ENCODE measurements at regions not wholly inside any gene's neighbourhood (a gene's known extent, or its start where the extent isn't known, plus 50 kb on each side); places are given as distances from the start of the nearest gene placed in this dataset.
"Not testable (repeated sequence)": the region's sequence is repeated elsewhere in the genome, so short reads cannot be mapped to it uniquely, and the experiment has no call there.

DNA sequence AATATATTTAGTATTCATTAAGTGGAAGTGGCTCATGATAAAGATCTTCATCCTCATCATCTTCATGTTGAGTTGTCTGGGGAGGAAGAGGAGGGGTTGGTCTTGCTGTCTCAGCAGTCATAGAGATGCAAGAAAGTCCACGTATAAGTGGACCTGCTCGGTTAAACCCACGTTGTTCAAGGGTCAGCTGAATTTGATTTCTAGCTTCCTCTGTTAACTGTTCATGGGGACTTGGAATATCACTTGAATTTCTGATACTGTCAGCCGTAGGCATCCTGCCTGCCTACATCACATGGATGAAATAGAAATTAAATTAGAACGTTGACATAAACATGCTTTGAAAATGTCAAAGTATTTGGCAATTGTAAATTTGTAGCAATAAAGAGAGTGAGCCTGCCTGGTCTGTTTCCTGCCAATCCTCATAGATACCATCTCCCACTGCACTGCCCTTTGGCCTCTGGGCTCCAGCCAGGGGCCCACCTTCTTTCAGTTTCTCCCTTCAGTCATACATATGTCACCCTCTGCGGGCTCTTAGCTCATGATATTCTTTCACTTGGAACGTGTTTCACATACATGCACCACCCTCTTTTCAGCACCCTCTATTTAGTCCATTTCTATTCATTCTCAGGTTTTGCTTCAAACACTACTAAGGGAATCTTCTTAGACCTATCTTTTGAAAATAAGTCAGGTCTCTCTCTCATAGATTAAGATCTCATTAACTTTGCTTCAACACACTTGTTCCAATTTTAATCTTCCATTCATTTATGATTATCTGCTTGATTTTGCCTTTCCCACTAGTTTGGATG lies 376.3 kb downstream of the IPMK start:
- Histone ChIP-seq H3K4me2 (no peak overlapping the region), H3K27me3 (ENCODE audit: insufficient read depth, low read depth) (no peaks in the 10 kb centered on the region)
- TF ChIP-seq, protein P1, sequence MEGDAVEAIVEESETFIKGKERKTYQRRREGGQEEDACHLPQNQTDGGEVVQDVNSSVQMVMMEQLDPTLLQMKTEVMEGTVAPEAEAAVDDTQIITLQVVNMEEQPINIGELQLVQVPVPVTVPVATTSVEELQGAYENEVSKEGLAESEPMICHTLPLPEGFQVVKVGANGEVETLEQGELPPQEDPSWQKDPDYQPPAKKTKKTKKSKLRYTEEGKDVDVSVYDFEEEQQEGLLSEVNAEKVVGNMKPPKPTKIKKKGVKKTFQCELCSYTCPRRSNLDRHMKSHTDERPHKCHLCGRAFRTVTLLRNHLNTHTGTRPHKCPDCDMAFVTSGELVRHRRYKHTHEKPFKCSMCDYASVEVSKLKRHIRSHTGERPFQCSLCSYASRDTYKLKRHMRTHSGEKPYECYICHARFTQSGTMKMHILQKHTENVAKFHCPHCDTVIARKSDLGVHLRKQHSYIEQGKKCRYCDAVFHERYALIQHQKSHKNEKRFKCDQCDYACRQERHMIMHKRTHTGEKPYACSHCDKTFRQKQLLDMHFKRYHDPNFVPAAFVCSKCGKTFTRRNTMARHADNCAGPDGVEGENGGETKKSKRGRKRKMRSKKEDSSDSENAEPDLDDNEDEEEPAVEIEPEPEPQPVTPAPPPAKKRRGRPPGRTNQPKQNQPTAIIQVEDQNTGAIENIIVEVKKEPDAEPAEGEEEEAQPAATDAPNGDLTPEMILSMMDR (conservative IDR thresholded peaks at IDR 0.05; ENCODE audit: low read depth, low read length), result no peak

DNA sequence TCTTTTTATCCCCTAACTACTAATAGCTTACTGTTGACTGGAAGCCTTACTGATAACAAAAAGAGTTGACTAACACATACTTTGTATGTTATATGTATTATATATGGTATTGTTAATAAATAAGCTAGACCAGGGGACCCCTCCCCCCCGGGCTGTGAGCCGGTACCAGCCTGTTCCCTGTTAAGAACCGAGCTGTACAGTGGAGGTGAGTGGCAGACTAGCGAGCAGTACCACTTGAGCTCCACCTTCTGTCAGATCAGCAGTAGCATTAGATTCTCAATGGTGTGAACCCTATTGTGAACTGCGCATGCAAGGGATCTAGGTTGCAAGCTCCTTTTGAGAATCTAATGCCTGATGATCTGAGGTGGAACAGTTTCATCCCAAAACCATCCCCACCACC lies 377.0 kb downstream of the IPMK start:
- no peaks in the 10 kb centered on the region for H3K27me3 ChIP-seq (ENCODE audit: insufficient read depth, low read depth)
- TF ChIP-seq, protein P1 (conservative IDR thresholded peaks at IDR 0.05; ENCODE audit: low read depth, low read length), result no peak
- no peaks in the 10 kb centered on the region for H4K20me1 ChIP-seq (ENCODE audit: insufficient read depth)
- H3K36me3 ChIP-seq (ENCODE audit: insufficient read depth), result no peaks in the 10 kb centered on the region
- H3K79me2 ChIP-seq (ENCODE audit: insufficient read depth, low read depth), result no peaks in the 10 kb centered on the region
- H3K27ac ChIP-seq, result no peak overlapping the region
- H3K9ac ChIP-seq, result no peak overlapping the region
- no peak overlapping the region for H3K4me2 ChIP-seq
- peaks cover 7% of the 10 kb centered on the region for H3K4me1 ChIP-seq (ENCODE audit: low read depth, poor library complexity, severe bottlenecking)
- no peak overlapping the region for H3K4me3 ChIP-seq (IDR thresholded peaks at IDR 0.05; ENCODE audit: insufficient read depth, low read depth, low read length)
- no peak overlapping the region for H2AFZ ChIP-seq (ENCODE audit: low read depth)

More for the DNA sequence above, 376.3 kb downstream of the IPMK start:
- H3K9ac ChIP-seq, result no peak overlapping the region
- H3K36me3 ChIP-seq (ENCODE audit: insufficient read depth), result no peaks in the 10 kb centered on the region
- no peak overlapping the region for H3K27ac ChIP-seq
- H4K20me1 ChIP-seq (ENCODE audit: insufficient read depth), result no peaks in the 10 kb centered on the region
- H2AFZ ChIP-seq (ENCODE audit: low read depth), result no peak overlapping the region
- H3K4me3 ChIP-seq (IDR thresholded peaks at IDR 0.05; ENCODE audit: insufficient read depth, low read depth, low read length), result no peak overlapping the region
- H3K4me1 ChIP-seq (ENCODE audit: low read depth, poor library complexity, severe bottlenecking), result peaks cover 7% of the 10 kb centered on the region
- H3K79me2 ChIP-seq (ENCODE audit: insufficient read depth, low read depth), result no peaks in the 10 kb centered on the region

DNA sequence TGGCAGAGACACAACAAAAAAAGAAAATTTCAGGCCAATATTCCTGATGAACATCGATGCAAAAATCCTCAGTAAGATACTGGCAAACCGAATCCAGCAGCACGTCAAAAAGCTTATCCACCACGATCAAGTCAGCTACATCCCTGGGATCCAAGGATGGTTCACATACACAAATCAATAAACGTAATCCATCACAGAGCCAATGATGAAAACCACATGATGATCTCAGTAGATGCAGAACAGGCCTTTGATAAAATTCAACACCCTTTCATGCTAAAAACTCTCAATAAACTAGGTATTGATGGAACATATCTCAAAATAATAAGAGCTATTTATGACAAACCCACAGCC lies 382.1 kb downstream of the IPMK start:
- not testable (repeated sequence) for H3K4me1 ChIP-seq (ENCODE audit: low read depth, poor library complexity, severe bottlenecking); H3K27ac ChIP-seq; H2AFZ ChIP-seq (ENCODE audit: low read depth); H3K9ac ChIP-seq; H3K79me2 ChIP-seq (ENCODE audit: insufficient read depth, low read depth); H3K36me3 ChIP-seq (ENCODE audit: insufficient read depth); H3K27me3 ChIP-seq (ENCODE audit: insufficient read depth, low read depth); H4K20me1 ChIP-seq (ENCODE audit: insufficient read depth); H3K4me2 ChIP-seq; H3K4me3 ChIP-seq (IDR thresholded peaks at IDR 0.05; ENCODE audit: insufficient read depth, low read depth, low read length)

DNA sequence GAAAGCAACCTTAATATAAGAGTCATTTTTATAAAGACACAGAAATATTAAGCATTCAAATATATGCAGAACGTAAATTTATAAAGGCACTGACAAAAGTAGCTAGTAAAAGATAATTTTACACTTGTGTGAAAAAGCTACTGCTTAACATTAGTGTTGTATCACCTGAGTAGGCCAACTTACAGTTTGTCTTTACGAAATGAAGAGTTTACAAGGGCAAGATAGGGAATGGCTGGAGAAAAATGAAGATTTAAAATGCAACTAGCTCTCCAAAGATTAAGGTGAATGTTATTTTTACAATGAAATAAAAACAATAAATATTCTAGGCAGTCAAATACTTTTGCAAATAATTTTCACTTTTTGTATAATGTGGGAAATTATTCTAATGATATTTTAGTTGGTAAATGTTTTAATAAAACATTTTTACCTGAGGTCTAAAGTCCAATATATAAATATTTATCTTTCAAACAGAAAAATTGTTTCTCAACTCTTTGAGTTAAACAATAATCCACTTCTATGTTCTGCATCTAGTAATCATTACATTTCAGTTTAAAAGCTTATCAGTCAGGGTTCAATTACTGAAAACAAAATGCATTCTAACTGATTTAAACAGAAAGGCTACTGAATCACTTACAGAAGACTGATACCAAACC lies 382.6 kb downstream of the IPMK start:
- no peaks in the 10 kb centered on the region for H3K27me3 ChIP-seq (ENCODE audit: insufficient read depth, low read depth)
- peaks cover 2% of the 10 kb centered on the region for H3K4me1 ChIP-seq (ENCODE audit: low read depth, poor library complexity, severe bottlenecking)
- no peak overlapping the region for H3K4me3 ChIP-seq (IDR thresholded peaks at IDR 0.05; ENCODE audit: insufficient read depth, low read depth, low read length)
- TF ChIP-seq, protein P1 (conservative IDR thresholded peaks at IDR 0.05; ENCODE audit: low read depth, low read length), result no peak
- no peaks in the 10 kb centered on the region for H4K20me1 ChIP-seq (ENCODE audit: insufficient read depth)
- no peak overlapping the region for H3K4me2 ChIP-seq
- H3K79me2 ChIP-seq (ENCODE audit: insufficient read depth, low read depth), result no peaks in the 10 kb centered on the region
- H2AFZ ChIP-seq (ENCODE audit: low read depth), result no peak overlapping the region
- no peaks in the 10 kb centered on the region for H3K36me3 ChIP-seq (ENCODE audit: insufficient read depth)
- no peak overlapping the region for H3K9ac ChIP-seq
- H3K27ac ChIP-seq, result no peak overlapping the region

DNA sequence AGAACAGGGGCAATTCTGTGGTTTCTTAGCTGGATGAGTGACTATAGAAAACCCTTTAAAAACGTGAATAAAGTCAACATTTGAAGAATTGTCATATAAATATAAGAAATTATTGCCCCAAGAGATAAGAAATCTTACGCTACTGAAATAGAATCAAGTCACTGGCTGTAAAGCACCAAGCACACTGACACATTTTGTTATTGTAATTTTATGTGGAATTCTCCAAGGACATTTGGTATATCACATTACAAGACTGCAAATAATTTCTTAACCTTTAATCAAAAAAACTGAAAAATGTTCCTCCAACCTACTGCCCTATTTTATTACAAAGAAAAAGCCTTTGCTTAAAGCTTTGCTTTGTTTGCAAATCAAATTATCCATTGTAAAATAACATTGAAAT lies 383.3 kb downstream of the IPMK start:
- Histone ChIP-seq H3K4me1 (ENCODE audit: low read depth, poor library complexity, severe bottlenecking) (peaks cover 9% of the 10 kb centered on the region), H3K4me3 (IDR thresholded peaks at IDR 0.05; ENCODE audit: insufficient read depth, low read depth, low read length) (no peak overlapping the region), H3K27me3 (ENCODE audit: insufficient read depth, low read depth) (no peaks in the 10 kb centered on the region), H3K27ac (no peak overlapping the region), H3K9ac (no peak overlapping the region), H3K79me2 (ENCODE audit: insufficient read depth, low read depth) (no peaks in the 10 kb centered on the region), H3K4me2 (no peak overlapping the region), H4K20me1 (ENCODE audit: insufficient read depth) (no peaks in the 10 kb centered on the region), H2AFZ (ENCODE audit: low read depth) (no peak overlapping the region), H3K36me3 (ENCODE audit: insufficient read depth) (no peaks in the 10 kb centered on the region)
- TF ChIP-seq, protein P1 (conservative IDR thresholded peaks at IDR 0.05; ENCODE audit: low read depth, low read length), result no peak

Measured in KMS-11 (cell line).